NCI-H1436 (cell line): ENCODE measurements at regions not wholly inside any gene's neighbourhood (a gene's known extent, or its start where the extent isn't known, plus 50 kb on each side); places are given as distances from the start of the nearest gene placed in this dataset.

Experiments used
- DNase-seq: peaks from one replicate; lab custom pipeline; 2025; lab: John Stamatoyannopoulos, UW

GRCh38 chr3:151935446-151935845 lies 62.0 kb downstream of the SUCNR1 start:
- DNase-seq, result no peak

GRCh38 chr3:151940481-151940880 lies 67.0 kb downstream of the SUCNR1 start:
- no peak for DNase-seq

GRCh38 chr3:151943539-151943938 lies 70.1 kb downstream of the SUCNR1 start:
- no peak for DNase-seq

GRCh38 chr3:151944356-151944755 lies 70.9 kb downstream of the SUCNR1 start:
- DNase-seq, result no peak

- DNase-seq, result no peak
These were observed 73.2 kb downstream of the SUCNR1 start for GRCh38 chr3:151946606-151947005.

- DNase-seq, result no peak
These were observed 76.3 kb downstream of the SUCNR1 start for GRCh38 chr3:151949706-151950105.

GRCh38 chr3:151955356-151955755 lies 81.9 kb downstream of the SUCNR1 start:
- no peak for DNase-seq

- DNase-seq, result no peak
These were observed 87.6 kb downstream of the SUCNR1 start for GRCh38 chr3:151960961-151961580.

- DNase-seq, result no peak
These were observed 88.9 kb downstream of the SUCNR1 start for GRCh38 chr3:151962352-151962751.

- no peak for DNase-seq
These were observed 89.5 kb downstream of the SUCNR1 start for GRCh38 chr3:151962912-151963311.

- DNase-seq, result no peak
These were observed 91.3 kb downstream of the SUCNR1 start for GRCh38 chr3:151964743-151965142.

GRCh38 chr3:151969026-151969642 lies 95.7 kb downstream of the SUCNR1 start:
- no peak for DNase-seq

GRCh38 chr3:151971814-151972579 lies 98.6 kb downstream of the SUCNR1 start:
- peak; percentile 2 for DNase-seq

GRCh38 chr3:151974067-151974466 lies 100.6 kb downstream of the SUCNR1 start:
- no peak for DNase-seq

- DNase-seq, result no peak
These were observed 103.0 kb downstream of the SUCNR1 start for GRCh38 chr3:151976211-151977050.

GRCh38 chr3:151979906-151980305 lies 106.5 kb downstream of the SUCNR1 start:
- DNase-seq, result no peak

- DNase-seq, result no peak
These were observed 110.1 kb downstream of the SUCNR1 start for GRCh38 chr3:151983538-151983937.

- no peak for DNase-seq
These were observed 112.5 kb downstream of the SUCNR1 start for GRCh38 chr3:151985787-151986430.

GRCh38 chr3:151987893-151988292 lies 114.5 kb downstream of the SUCNR1 start:
- no peak for DNase-seq

GRCh38 chr3:151989621-151990020 lies 116.2 kb downstream of the SUCNR1 start:
- DNase-seq, result no peak

- DNase-seq, result no peak
These were observed 117.4 kb downstream of the SUCNR1 start for GRCh38 chr3:151990696-151991376.
